Right cardiac atrium (tissue), 5 donors: ENCODE measurements at regions not wholly inside any gene's neighbourhood (a gene's known extent, or its start where the extent isn't known, plus 50 kb on each side); places are given as distances from the start of the nearest gene placed in this dataset.

Source experiments
- ATAC-seq, 2 donors: fragments of 200-7000 bp; cut with Tn5 transposase; one replicate each; pipeline versions ENCODE4 v1.8.0 to v1.9.1; 2020; ENCODE audit warnings: moderate library complexity in 2 of 2, mild to moderate bottlenecking in 1 of 2
- DNase-seq, 3 donors: peaks; one replicate each; pipeline ENCODE4 v3.0.0-alpha.2; 2020
- H3K27ac ChIP-seq: one replicate; pipeline ENCODE4 v1.5.1; 2013; ENCODE audit warnings: mild to moderate bottlenecking, low read length, control low read depth, moderate library complexity
- H3K27me3 ChIP-seq: one replicate; pipeline ENCODE4 v1.6.1; 2013; ENCODE audit not compliant: control insufficient read depth, insufficient read depth
- H3K4me1 ChIP-seq: one replicate; pipeline ENCODE4 v1.6.1; 2013; ENCODE audit warnings: low read length; ENCODE audit not compliant: control insufficient read depth, insufficient read depth
- H3K4me3 ChIP-seq: one replicate; pipeline ENCODE4 v1.5.1; 2013; ENCODE audit warnings: low read length, control low read depth
- H3K9me3 ChIP-seq: one replicate; pipeline ENCODE4 v1.6.1; 2013; ENCODE audit warnings: low read length; ENCODE audit not compliant: control insufficient read depth
- WGBS: extraction: QIAGEN DNeasy Blood & Tissue Kit; methylation state at CpG from one replicate; pipeline ENCODE4 v1.1.7; 2013; 5-methylcytosine and 5-hydroxymethylcytosine counted together
- intact Hi-C, 4 donors: fragments of 100-400 bp; cut with DNase I; formaldehyde crosslinking; loops; one replicate each; pipeline versions ENCODE4 v1.11.0 to v1.14.0; 2022 to 2023
- donor health status: healthy with polysubstance abuse.
- donor health status: DM: no; HTN: yes; CAD: no.
- donor health status: DM: no; HTN: no; CAD: no.
- donor health status: DM: no; HTN: yes; CAD: no; lungs with severe emphysema.
- donor health status: DM: yes; HTN: yes; CAD: no.

GRCh38 chr13:80753866-80754265 lies 412.9 kb upstream of the SPRY2 start:
- 55% methylated on average over 3 of the region's 3 CpGs for whole genome bisulfite sequencing
- Histone ChIP-seq H3K4me3 (no peak overlapping the region), H3K9me3 (no peaks in the 10 kb centered on the region), H3K27me3 (no peaks in the 10 kb centered on the region), H3K27ac (no peak overlapping the region), H3K4me1 (no peaks in the 10 kb centered on the region)
- intact Hi-C loops = no loop called here
- ATAC-seq = no peak
- DNase-seq = no peak

- Histone ChIP-seq H3K4me3 (no peak overlapping the region), H3K27me3 (no peaks in the 10 kb centered on the region), H3K9me3 (no peaks in the 10 kb centered on the region), H3K4me1 (no peaks in the 10 kb centered on the region), H3K27ac (no peak overlapping the region)
- WGBS = 75% methylated on average over 1 of the region's 1 CpG
- DNase-seq = no peak
- no peak for ATAC-seq
- intact Hi-C loops = no loop called here
Observed at GRCh38 chr13:80751854-80752253, 410.9 kb upstream of the SPRY2 start.

GRCh38 chr13:80744147-80744914 lies 403.4 kb upstream of the SPRY2 start:
- WGBS = 50% methylated on average over 2 of the region's 2 CpGs
- no peak overlapping the region for H3K4me3 ChIP-seq
- no peaks in the 10 kb centered on the region for H3K4me1 ChIP-seq
- H3K9me3 ChIP-seq = no peaks in the 10 kb centered on the region
- no peak for DNase-seq
- intact Hi-C loops = no loop called here
- ATAC-seq = no peak
- H3K27me3 ChIP-seq = no peaks in the 10 kb centered on the region
- no peak overlapping the region for H3K27ac ChIP-seq

GRCh38 chr13:80742033-80742432 lies 401.1 kb upstream of the SPRY2 start:
- DNase-seq (no peak), ATAC-seq (no peak)
- Histone ChIP-seq H3K4me1 (no peaks in the 10 kb centered on the region), H3K27ac (no peak overlapping the region), H3K4me3 (no peak overlapping the region), H3K27me3 (no peaks in the 10 kb centered on the region), H3K9me3 (no peaks in the 10 kb centered on the region)
- intact Hi-C loops = no loop called here
- WGBS = 69% methylated on average over 1 of the region's 1 CpG

- intact Hi-C loops = no loop called here
- Histone ChIP-seq H3K4me1 (no peaks in the 10 kb centered on the region), H3K27me3 (no peaks in the 10 kb centered on the region), H3K27ac (no peak overlapping the region), H3K9me3 (no peaks in the 10 kb centered on the region), H3K4me3 (no peak overlapping the region)
- DNase-seq (no peak), ATAC-seq (no peak)
- 68% methylated on average over 2 of the region's 2 CpGs for WGBS
Observed at GRCh38 chr13:80740071-80740470, 399.1 kb upstream of the SPRY2 start.

GRCh38 chr13:80737513-80737912 lies 396.6 kb upstream of the SPRY2 start:
- no peak overlapping the region for H3K4me3 ChIP-seq
- no peaks in the 10 kb centered on the region for H3K9me3 ChIP-seq
- intact Hi-C loops = no loop called here
- no peak for ATAC-seq
- no peaks in the 10 kb centered on the region for H3K4me1 ChIP-seq
- DNase-seq = peak in 2 of 3 donors; percentile 31 to 48
- 50% methylated on average over 1 of the region's 1 CpG for WGBS
- no peaks in the 10 kb centered on the region for H3K27me3 ChIP-seq
- H3K27ac ChIP-seq = no peak overlapping the region

- WGBS = 14% methylated on average over 1 of the region's 1 CpG
- peak overlapping the region; percentile 76 for H3K27ac ChIP-seq
- no peak for DNase-seq
Observed at GRCh38 chr13:80727321-80727975, 386.5 kb upstream of the SPRY2 start.

GRCh38 chr13:80726868-80727267 lies 385.9 kb upstream of the SPRY2 start:
- ATAC-seq (peak; percentile 88 to 90), DNase-seq (no peak)
- intact Hi-C loops = no loop called here
- Histone ChIP-seq H3K4me1 (no peaks in the 10 kb centered on the region), H3K4me3 (no peak overlapping the region), H3K27me3 (no peaks in the 10 kb centered on the region), H3K9me3 (no peaks in the 10 kb centered on the region), H3K27ac (no peak overlapping the region)

More at GRCh38 chr13:80727321-80727975, 386.5 kb upstream of the SPRY2 start:
- no peaks in the 10 kb centered on the region for H3K27me3 ChIP-seq
- H3K9me3 ChIP-seq = no peaks in the 10 kb centered on the region
- intact Hi-C loops = no loop called here
- H3K4me3 ChIP-seq = no peak overlapping the region
- peak; percentile 78 to 83 for ATAC-seq
- no peaks in the 10 kb centered on the region for H3K4me1 ChIP-seq

- Histone ChIP-seq H3K4me3 (no peak overlapping the region), H3K4me1 (peaks cover 2% of the 10 kb centered on the region), H3K27me3 (no peaks in the 10 kb centered on the region), H3K27ac (no peak overlapping the region), H3K9me3 (no peaks in the 10 kb centered on the region)
- no peak for DNase-seq
- ATAC-seq = no peak
- 29% methylated on average over 1 of the region's 1 CpG for WGBS
- intact Hi-C loops = no loop called here
Observed at GRCh38 chr13:80721689-80722088, 380.8 kb upstream of the SPRY2 start.

- H3K27ac ChIP-seq = no peak overlapping the region
- 97% methylated on average over 1 of the region's 1 CpG for WGBS
- ATAC-seq = no peak
Observed at GRCh38 chr13:80718970-80719369, 378.0 kb upstream of the SPRY2 start.

GRCh38 chr13:80717776-80718175 lies 376.9 kb upstream of the SPRY2 start:
- intact Hi-C loops = no loop called here
- Histone ChIP-seq H3K9me3 (no peaks in the 10 kb centered on the region), H3K27me3 (no peaks in the 10 kb centered on the region), H3K4me1 (peaks cover 6% of the 10 kb centered on the region), H3K27ac (no peak overlapping the region), H3K4me3 (no peak overlapping the region)
- 90% methylated on average over 4 of the region's 4 CpGs for WGBS
- no peak for ATAC-seq
- no peak for DNase-seq

More at GRCh38 chr13:80718970-80719369, 378.0 kb upstream of the SPRY2 start:
- Histone ChIP-seq H3K4me3 (no peak overlapping the region), H3K9me3 (no peaks in the 10 kb centered on the region), H3K4me1 (peaks cover 6% of the 10 kb centered on the region), H3K27me3 (no peaks in the 10 kb centered on the region)
- intact Hi-C loops = no loop called here
- no peak for DNase-seq
